MG63 (cell line): ENCODE measurements at regions not wholly inside any gene's neighbourhood (a gene's known extent, or its start where the extent isn't known, plus 50 kb on each side); places are given as distances from the start of the nearest gene placed in this dataset.
"Not testable (repeated sequence)": the region's sequence is repeated elsewhere in the genome, so short reads cannot be mapped to it uniquely, and the experiment has no call there.

Experiments used
- DNase-seq: peaks from one replicate; pipeline ENCODE4 v3.0.0-alpha.2; 2020
- H3K27me3 ChIP-seq: fragments of 250-450 bp; sonication (Bioruptor Pico); 2 replicates; pipeline ENCODE4 v1.5.1; 2020; ENCODE audit warnings: mild to moderate bottlenecking, moderate library complexity
- H3K36me3 ChIP-seq: fragments of 250-450 bp; sonication (Bioruptor Pico); 2 replicates; pipeline ENCODE4 v1.5.1; 2020; ENCODE audit warnings: mild to moderate bottlenecking, moderate library complexity
- H3K4me3 ChIP-seq: fragments of 250-450 bp; sonication (Bioruptor Pico); 2 replicates; pipeline ENCODE4 v1.5.1; 2020; ENCODE audit warnings: mild to moderate bottlenecking, moderate library complexity
- H3K9me3 ChIP-seq: fragments of 250-450 bp; sonication (Bioruptor Pico); 2 replicates; pipeline ENCODE4 v1.5.1; 2020; ENCODE audit warnings: mild to moderate bottlenecking, moderate library complexity

DNA sequence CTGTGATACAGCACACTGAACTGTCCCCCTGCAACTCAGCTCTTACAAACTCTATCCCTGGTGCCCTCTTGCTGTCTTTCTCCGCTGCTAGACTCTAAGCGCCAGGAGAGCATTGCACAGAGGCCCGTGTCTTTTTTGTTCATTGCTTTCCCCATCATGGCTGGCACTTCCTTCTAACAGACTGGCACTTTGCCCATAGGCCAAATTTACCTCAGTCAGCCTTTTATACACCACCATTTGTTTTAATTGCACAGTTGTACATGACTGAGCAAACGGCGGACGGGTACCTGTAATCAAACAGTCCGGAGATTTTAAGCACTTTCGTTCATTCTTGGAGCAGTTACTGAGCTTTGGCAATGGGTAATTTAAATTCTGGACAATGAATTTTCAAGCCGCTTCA, 102.2 kb upstream of the CLINT1 start:
- H3K36me3 ChIP-seq = no peaks in the 10 kb centered on the region
- peaks cover 3% of the 10 kb centered on the region; the same call in 1 of the 2 replicates for H3K27me3 ChIP-seq
- H3K4me3 ChIP-seq = no peak overlapping the region
- H3K9me3 ChIP-seq = no peaks in the 10 kb centered on the region; the same call in 1 of the 2 replicates
- no peak for DNase-seq

DNA sequence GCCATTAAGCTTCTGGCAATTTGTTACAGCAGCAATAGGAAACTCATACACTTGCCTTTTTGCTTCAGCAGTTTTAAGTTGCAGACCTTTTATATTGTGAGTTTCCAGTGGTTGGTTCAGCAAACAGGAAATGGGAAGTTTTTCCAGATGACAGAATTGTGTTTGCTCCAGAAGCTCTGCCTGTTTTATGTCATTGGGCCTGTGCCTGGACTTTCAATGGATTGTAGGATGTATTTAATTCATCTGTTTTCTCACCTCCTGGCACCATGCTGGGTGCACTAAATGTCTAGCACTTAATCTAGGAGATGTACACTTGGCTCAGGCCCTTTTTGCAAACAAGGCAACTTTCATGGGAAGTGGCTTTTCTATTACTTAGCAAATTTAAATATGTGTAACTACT, 100.4 kb upstream of the CLINT1 start:
- Histone ChIP-seq H3K36me3 (no peaks in the 10 kb centered on the region), H3K4me3 (no peak overlapping the region), H3K9me3 (no peaks in the 10 kb centered on the region; the same call in 1 of the 2 replicates), H3K27me3 (peaks cover 6% of the 10 kb centered on the region; the same call in 1 of the 2 replicates)
- no peak for DNase-seq

DNA sequence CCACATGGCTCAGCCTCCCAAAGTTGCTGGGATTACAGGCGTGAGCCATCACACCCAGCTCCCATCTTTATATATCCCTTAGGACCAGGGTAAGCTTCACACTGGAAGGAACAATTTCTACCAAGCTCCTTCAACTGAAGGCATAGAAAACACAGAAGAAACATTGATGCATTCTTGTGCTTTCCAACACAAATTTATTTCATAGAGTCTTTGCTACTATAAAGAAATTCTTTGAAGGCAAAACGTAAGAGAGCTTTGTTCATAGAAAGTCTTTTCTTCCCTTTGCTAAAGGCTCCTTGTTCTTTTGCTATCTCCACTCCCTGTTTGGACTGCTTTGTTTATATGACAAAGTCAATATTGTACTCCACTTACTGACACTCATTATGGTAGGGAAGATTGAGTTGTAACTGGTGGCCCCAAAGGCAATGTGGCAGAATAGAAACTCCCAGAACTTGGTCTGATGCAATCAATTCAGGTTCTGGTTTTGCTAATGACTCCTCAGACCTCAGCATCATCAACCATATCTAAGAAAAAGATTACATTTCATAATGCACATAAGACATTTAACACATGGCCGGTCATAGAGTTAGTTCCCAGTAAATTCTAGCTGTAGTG, 97.4 kb upstream of the CLINT1 start:
- H3K9me3 ChIP-seq = no peaks in the 10 kb centered on the region; the same call in none of the 2 replicates
- H3K27me3 ChIP-seq = peaks cover 5% of the 10 kb centered on the region; the same call in 1 of the 2 replicates
- no peak overlapping the region for H3K4me3 ChIP-seq
- no peaks in the 10 kb centered on the region for H3K36me3 ChIP-seq
- DNase-seq = no peak

- Histone ChIP-seq H3K27me3 (peaks cover 5% of the 10 kb centered on the region; the same call in 1 of the 2 replicates), H3K36me3 (no peaks in the 10 kb centered on the region), H3K9me3 (no peaks in the 10 kb centered on the region; the same call in none of the 2 replicates), H3K4me3 (no peak overlapping the region)
- DNase-seq = no peak
Measured at GRCh38 chr5:157955541-157956172, 96.7 kb upstream of the CLINT1 start.

- no peaks in the 10 kb centered on the region; the same call in none of the 2 replicates for H3K9me3 ChIP-seq
- DNase-seq = no peak
- peaks cover 5% of the 10 kb centered on the region; the same call in 1 of the 2 replicates for H3K27me3 ChIP-seq
Measured at GRCh38 chr5:157952374-157952685, 93.4 kb upstream of the CLINT1 start.

GRCh38 chr5:157951673-157952373, 92.9 kb upstream of the CLINT1 start:
- Histone ChIP-seq H3K4me3 (no peak overlapping the region), H3K27me3 (peaks cover 3% of the 10 kb centered on the region; the same call in 1 of the 2 replicates), H3K36me3 (no peaks in the 10 kb centered on the region), H3K9me3 (no peaks in the 10 kb centered on the region; the same call in 1 of the 2 replicates)
- no peak for DNase-seq

More at GRCh38 chr5:157952374-157952685, 93.4 kb upstream of the CLINT1 start:
- Histone ChIP-seq H3K36me3 (no peaks in the 10 kb centered on the region), H3K4me3 (no peak overlapping the region)

DNA sequence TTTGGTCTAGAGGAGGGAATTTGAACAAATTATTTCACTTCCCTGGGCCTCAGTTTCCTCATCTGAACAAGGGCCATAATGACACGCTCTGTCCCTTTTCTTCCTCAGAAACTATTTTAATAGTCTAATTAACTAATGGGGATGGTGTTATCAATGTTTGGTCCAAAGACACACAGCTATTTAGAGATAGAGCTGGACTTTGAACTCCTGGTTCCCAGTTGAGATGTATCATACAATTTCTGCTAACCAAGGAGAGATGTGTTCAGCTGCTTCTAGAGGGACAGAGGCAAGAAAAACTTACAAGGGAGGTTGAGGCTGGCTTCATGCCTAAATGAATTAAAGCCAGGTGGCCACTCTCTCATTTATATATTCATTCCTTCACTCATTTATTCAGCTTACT, 90.6 kb upstream of the CLINT1 start:
- no peak overlapping the region for H3K4me3 ChIP-seq
- H3K36me3 ChIP-seq = no peaks in the 10 kb centered on the region
- no peaks in the 10 kb centered on the region; the same call in 1 of the 2 replicates for H3K9me3 ChIP-seq
- no peak for DNase-seq
- H3K27me3 ChIP-seq = no peaks in the 10 kb centered on the region

GRCh38 chr5:157948738-157949410, 89.9 kb upstream of the CLINT1 start:
- Histone ChIP-seq H3K36me3 (no peaks in the 10 kb centered on the region), H3K4me3 (no peak overlapping the region), H3K27me3 (no peaks in the 10 kb centered on the region), H3K9me3 (no peaks in the 10 kb centered on the region; the same call in 1 of the 2 replicates)
- peak; percentile 87 for DNase-seq

DNA sequence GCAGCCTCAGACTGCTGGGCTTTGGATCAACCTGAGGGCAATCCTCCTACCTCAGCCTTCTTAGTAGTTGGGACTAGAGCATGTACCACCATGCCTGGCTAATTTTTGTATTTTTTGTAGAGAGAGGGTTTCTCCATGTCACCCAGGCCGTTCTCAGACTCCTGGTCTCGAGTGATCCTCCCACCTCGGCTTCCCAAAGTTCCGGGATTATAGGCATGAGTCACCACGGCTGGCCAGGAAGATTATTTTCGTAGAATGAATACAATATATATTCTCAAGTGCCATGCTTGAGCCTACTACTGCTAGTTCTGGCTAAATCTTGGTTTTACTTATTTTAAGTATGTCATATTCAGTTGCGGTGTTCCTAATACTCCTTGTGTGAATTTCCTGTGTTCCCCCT, 88.2 kb upstream of the CLINT1 start:
- Histone ChIP-seq H3K9me3 (no peaks in the 10 kb centered on the region; the same call in 1 of the 2 replicates), H3K27me3 (no peaks in the 10 kb centered on the region), H3K36me3 (no peaks in the 10 kb centered on the region), H3K4me3 (no peak overlapping the region)
- peak; percentile 60 for DNase-seq

GRCh38 chr5:157945822-157946221, 86.9 kb upstream of the CLINT1 start:
- not testable (repeated sequence) for DNase-seq

DNA sequence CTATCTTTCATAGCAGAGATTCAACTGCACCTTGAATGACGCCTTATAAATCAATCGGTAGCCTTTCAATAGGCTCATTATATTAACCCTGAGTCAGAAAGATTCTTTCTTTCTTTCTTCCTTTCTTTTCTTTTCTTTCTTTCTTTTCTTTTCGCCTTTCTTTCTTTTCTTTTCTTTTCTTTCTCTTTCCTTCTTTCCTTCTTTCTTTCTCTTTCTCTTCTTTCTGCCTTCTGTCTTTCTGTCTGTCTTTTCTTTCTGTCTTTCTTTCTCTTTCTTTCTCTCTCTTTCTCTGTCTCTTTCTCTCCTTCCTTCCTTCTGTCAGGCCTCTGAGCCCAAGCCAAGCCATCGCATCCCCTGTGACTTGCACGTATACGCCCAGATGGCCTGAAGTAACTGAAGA, 86.0 kb upstream of the CLINT1 start:
- no peak overlapping the region for H3K4me3 ChIP-seq
- no peaks in the 10 kb centered on the region for H3K36me3 ChIP-seq
- DNase-seq = no peak
- no peaks in the 10 kb centered on the region for H3K9me3 ChIP-seq
- no peaks in the 10 kb centered on the region for H3K27me3 ChIP-seq

More at GRCh38 chr5:157945822-157946221, 86.9 kb upstream of the CLINT1 start:
- not testable (repeated sequence) for H3K9me3 ChIP-seq, H3K4me3 ChIP-seq, H3K36me3 ChIP-seq, H3K27me3 ChIP-seq

- H3K4me3 ChIP-seq = no peak overlapping the region
- no peaks in the 10 kb centered on the region for H3K9me3 ChIP-seq
- H3K36me3 ChIP-seq = no peaks in the 10 kb centered on the region
- no peak for DNase-seq
- no peaks in the 10 kb centered on the region for H3K27me3 ChIP-seq
Measured at GRCh38 chr5:157944077-157944633, 85.2 kb upstream of the CLINT1 start.

DNA sequence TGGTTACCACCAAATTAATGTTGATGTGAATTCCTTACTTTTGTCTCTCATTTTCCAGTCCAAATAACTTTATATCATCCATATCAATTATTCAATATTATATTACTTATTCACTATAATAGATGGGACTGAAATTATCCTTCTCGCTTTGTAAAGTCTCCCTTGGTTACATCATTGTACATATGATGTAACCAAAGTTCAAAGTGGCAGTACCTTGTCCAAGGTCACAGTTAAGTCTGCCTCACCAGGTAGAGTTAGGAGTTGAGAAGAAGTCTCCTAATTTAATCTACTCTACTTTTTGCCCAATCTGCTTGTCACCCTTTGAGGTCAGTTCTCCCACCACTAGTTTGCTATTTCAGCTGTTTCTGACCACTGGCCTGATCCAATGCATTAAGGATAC, 83.7 kb upstream of the CLINT1 start:
- Histone ChIP-seq H3K36me3 (no peaks in the 10 kb centered on the region), H3K4me3 (no peak overlapping the region), H3K27me3 (no peaks in the 10 kb centered on the region), H3K9me3 (no peaks in the 10 kb centered on the region)
- no peak for DNase-seq

- no peak for DNase-seq
- no peaks in the 10 kb centered on the region for H3K36me3 ChIP-seq
- H3K9me3 ChIP-seq = no peaks in the 10 kb centered on the region
- no peak overlapping the region for H3K4me3 ChIP-seq
- no peaks in the 10 kb centered on the region for H3K27me3 ChIP-seq
Measured at GRCh38 chr5:157941616-157942015, 82.7 kb upstream of the CLINT1 start.

- not testable (repeated sequence) for H3K36me3 ChIP-seq, DNase-seq, H3K27me3 ChIP-seq, H3K4me3 ChIP-seq
- peaks cover 15% of the 10 kb centered on the region for H3K9me3 ChIP-seq
Measured at GRCh38 chr5:157938101-157938500, 79.2 kb upstream of the CLINT1 start.

GRCh38 chr5:157936776-157937501, 78.0 kb upstream of the CLINT1 start:
- not testable (repeated sequence) for DNase-seq

More at GRCh38 chr5:157936776-157937501, 78.0 kb upstream of the CLINT1 start:
- H3K9me3 ChIP-seq = peaks cover 15% of the 10 kb centered on the region
- H3K36me3 ChIP-seq, H3K4me3 ChIP-seq, H3K27me3 ChIP-seq: not testable (repeated sequence)
